ENCODE measurements at regions not wholly inside any gene's neighbourhood (a gene's known extent, or its start where the extent isn't known, plus 50 kb on each side); places are given as distances from the start of the nearest gene placed in this dataset.

GRCh38 chr20:39462416-39462945 lies 500.3 kb downstream of the DHX35 start:
- Histone ChIP-seq H3K9ac (ENCODE audit: low read length) (no peak overlapping the region), H3K9me3 (ENCODE audit: control insufficient read depth, low read length) (no peaks in the 10 kb centered on the region), H3K36me3 (ENCODE audit: control insufficient read depth, insufficient read depth, low read length, severe bottlenecking) (no peaks in the 10 kb centered on the region), H3K27me3 (replicated peaks; ENCODE audit: control insufficient read depth, insufficient read depth, low read length) (no peaks in the 10 kb centered on the region), H3K4me1 (ENCODE audit: control insufficient read depth, insufficient read depth, low read length) (peaks cover 16% of the 10 kb centered on the region), H3K4me3 (ENCODE audit: low read length) (no peak overlapping the region)
- DNase-seq (ENCODE audit: low read depth): no peak

- peaks cover 19% of the 10 kb centered on the region for H3K4me1 ChIP-seq (ENCODE audit: control insufficient read depth, insufficient read depth, low read length)
- no peak overlapping the region for H3K9ac ChIP-seq (ENCODE audit: low read length)
- DNase-seq (ENCODE audit: low read depth): no peak
- H3K27me3 ChIP-seq (replicated peaks; ENCODE audit: control insufficient read depth, insufficient read depth, low read length): no peaks in the 10 kb centered on the region
- no peak overlapping the region for H3K4me3 ChIP-seq (ENCODE audit: low read length)
- no peaks in the 10 kb centered on the region for H3K9me3 ChIP-seq (ENCODE audit: control insufficient read depth, low read length)
- no peaks in the 10 kb centered on the region for H3K36me3 ChIP-seq (ENCODE audit: control insufficient read depth, insufficient read depth, low read length, severe bottlenecking)
These were observed 496.3 kb downstream of the DHX35 start for GRCh38 chr20:39458452-39458851.

GRCh38 chr20:39453890-39454289 lies 491.7 kb downstream of the DHX35 start:
- H3K4me3 ChIP-seq (ENCODE audit: low read length): no peak overlapping the region
- no peak for DNase-seq (ENCODE audit: low read depth)
- H3K27me3 ChIP-seq (replicated peaks; ENCODE audit: control insufficient read depth, insufficient read depth, low read length): no peaks in the 10 kb centered on the region

GRCh38 chr20:39452583-39453340 lies 490.6 kb downstream of the DHX35 start:
- Histone ChIP-seq H3K4me3 (ENCODE audit: low read length) (no peak overlapping the region), H3K9ac (ENCODE audit: low read length) (no peak overlapping the region), H3K36me3 (ENCODE audit: control insufficient read depth, insufficient read depth, low read length, severe bottlenecking) (no peaks in the 10 kb centered on the region), H3K27me3 (replicated peaks; ENCODE audit: control insufficient read depth, insufficient read depth, low read length) (no peaks in the 10 kb centered on the region), H3K9me3 (ENCODE audit: control insufficient read depth, low read length) (no peaks in the 10 kb centered on the region), H3K4me1 (ENCODE audit: control insufficient read depth, insufficient read depth, low read length) (peaks cover 5% of the 10 kb centered on the region)
- DNase-seq (ENCODE audit: low read depth): no peak

More at GRCh38 chr20:39453890-39454289, 491.7 kb downstream of the DHX35 start:
- Histone ChIP-seq H3K9me3 (ENCODE audit: control insufficient read depth, low read length) (no peaks in the 10 kb centered on the region), H3K36me3 (ENCODE audit: control insufficient read depth, insufficient read depth, low read length, severe bottlenecking) (no peaks in the 10 kb centered on the region), H3K4me1 (ENCODE audit: control insufficient read depth, insufficient read depth, low read length) (peaks cover 6% of the 10 kb centered on the region), H3K9ac (ENCODE audit: low read length) (no peak overlapping the region)

GRCh38 chr20:39451386-39451785 lies 489.2 kb downstream of the DHX35 start:
- DNase-seq (ENCODE audit: low read depth): no peak
- Histone ChIP-seq H3K4me1 (ENCODE audit: control insufficient read depth, insufficient read depth, low read length) (no peaks in the 10 kb centered on the region), H3K9me3 (ENCODE audit: control insufficient read depth, low read length) (no peaks in the 10 kb centered on the region), H3K27me3 (replicated peaks; ENCODE audit: control insufficient read depth, insufficient read depth, low read length) (no peaks in the 10 kb centered on the region), H3K36me3 (ENCODE audit: control insufficient read depth, insufficient read depth, low read length, severe bottlenecking) (no peaks in the 10 kb centered on the region), H3K4me3 (ENCODE audit: low read length) (no peak overlapping the region), H3K9ac (ENCODE audit: low read length) (no peak overlapping the region)

GRCh38 chr20:39446397-39446796 lies 484.3 kb downstream of the DHX35 start:
- H3K9ac ChIP-seq (ENCODE audit: low read length): no peak overlapping the region
- no peaks in the 10 kb centered on the region for H3K36me3 ChIP-seq (ENCODE audit: control insufficient read depth, insufficient read depth, low read length, severe bottlenecking)
- no peak overlapping the region for H3K4me3 ChIP-seq (ENCODE audit: low read length)
- no peaks in the 10 kb centered on the region for H3K4me1 ChIP-seq (ENCODE audit: control insufficient read depth, insufficient read depth, low read length)
- H3K9me3 ChIP-seq (ENCODE audit: control insufficient read depth, low read length): no peaks in the 10 kb centered on the region
- no peak for DNase-seq (ENCODE audit: low read depth)
- no peaks in the 10 kb centered on the region for H3K27me3 ChIP-seq (replicated peaks; ENCODE audit: control insufficient read depth, insufficient read depth, low read length)

- H3K27me3 ChIP-seq (replicated peaks; ENCODE audit: control insufficient read depth, insufficient read depth, low read length): no peaks in the 10 kb centered on the region
- no peaks in the 10 kb centered on the region for H3K4me1 ChIP-seq (ENCODE audit: control insufficient read depth, insufficient read depth, low read length)
- H3K36me3 ChIP-seq (ENCODE audit: control insufficient read depth, insufficient read depth, low read length, severe bottlenecking): no peaks in the 10 kb centered on the region
- no peak overlapping the region for H3K9ac ChIP-seq (ENCODE audit: low read length)
- DNase-seq (ENCODE audit: low read depth): no peak
- H3K9me3 ChIP-seq (ENCODE audit: control insufficient read depth, low read length): no peaks in the 10 kb centered on the region
- no peak overlapping the region for H3K4me3 ChIP-seq (ENCODE audit: low read length)
These were observed 483.0 kb downstream of the DHX35 start for GRCh38 chr20:39445095-39445494.

- DNase-seq (ENCODE audit: low read depth): no peak
- Histone ChIP-seq H3K4me3 (ENCODE audit: low read length) (no peak overlapping the region), H3K27me3 (replicated peaks; ENCODE audit: control insufficient read depth, insufficient read depth, low read length) (no peaks in the 10 kb centered on the region), H3K9me3 (ENCODE audit: control insufficient read depth, low read length) (peaks cover under 1% of the 10 kb centered on the region), H3K4me1 (ENCODE audit: control insufficient read depth, insufficient read depth, low read length) (no peaks in the 10 kb centered on the region), H3K9ac (ENCODE audit: low read length) (no peak overlapping the region), H3K36me3 (ENCODE audit: control insufficient read depth, insufficient read depth, low read length, severe bottlenecking) (no peaks in the 10 kb centered on the region)
These were observed 471.3 kb downstream of the DHX35 start for GRCh38 chr20:39433466-39433865.

- DNase-seq (ENCODE audit: low read depth): no peak
- Histone ChIP-seq H3K27me3 (replicated peaks; ENCODE audit: control insufficient read depth, insufficient read depth, low read length) (no peaks in the 10 kb centered on the region), H3K9me3 (ENCODE audit: control insufficient read depth, low read length) (peaks cover 9% of the 10 kb centered on the region), H3K4me3 (ENCODE audit: low read length) (no peak overlapping the region), H3K4me1 (ENCODE audit: control insufficient read depth, insufficient read depth, low read length) (no peaks in the 10 kb centered on the region), H3K9ac (ENCODE audit: low read length) (no peak overlapping the region), H3K36me3 (ENCODE audit: control insufficient read depth, insufficient read depth, low read length, severe bottlenecking) (no peaks in the 10 kb centered on the region)
These were observed 469.1 kb downstream of the DHX35 start for GRCh38 chr20:39431091-39431880.

GRCh38 chr20:39429726-39430125 lies 467.6 kb downstream of the DHX35 start:
- Histone ChIP-seq H3K27me3 (replicated peaks; ENCODE audit: control insufficient read depth, insufficient read depth, low read length) (no peaks in the 10 kb centered on the region), H3K4me1 (ENCODE audit: control insufficient read depth, insufficient read depth, low read length) (no peaks in the 10 kb centered on the region), H3K9me3 (ENCODE audit: control insufficient read depth, low read length) (peaks cover 9% of the 10 kb centered on the region), H3K4me3 (ENCODE audit: low read length) (no peak overlapping the region), H3K36me3 (ENCODE audit: control insufficient read depth, insufficient read depth, low read length, severe bottlenecking) (no peaks in the 10 kb centered on the region), H3K9ac (ENCODE audit: low read length) (no peak overlapping the region)
- no peak for DNase-seq (ENCODE audit: low read depth)

- no peaks in the 10 kb centered on the region for H3K36me3 ChIP-seq (ENCODE audit: control insufficient read depth, insufficient read depth, low read length, severe bottlenecking)
- H3K4me3 ChIP-seq (ENCODE audit: low read length): no peak overlapping the region
- no peaks in the 10 kb centered on the region for H3K4me1 ChIP-seq (ENCODE audit: control insufficient read depth, insufficient read depth, low read length)
- no peak for DNase-seq (ENCODE audit: low read depth)
- H3K9ac ChIP-seq (ENCODE audit: low read length): no peak overlapping the region
- H3K9me3 ChIP-seq (ENCODE audit: control insufficient read depth, low read length): peaks cover 9% of the 10 kb centered on the region
- no peaks in the 10 kb centered on the region for H3K27me3 ChIP-seq (replicated peaks; ENCODE audit: control insufficient read depth, insufficient read depth, low read length)
These were observed 463.0 kb downstream of the DHX35 start for GRCh38 chr20:39424962-39425678.

Data from adipocyte (in vitro differentiated cells).